A549 (cell line): ENCODE measurements at regions not wholly inside any gene's neighbourhood (a gene's known extent, or its start where the extent isn't known, plus 50 kb on each side); places are given as distances from the start of the nearest gene placed in this dataset.

ENCODE experiments used
- ATAC-seq, 2 experiments: fragments of 200-7000 bp in 1 of 2; fragments of >200 bp in 1 of 2; cut with Nextera tagmentation in 1 of 2; cut with Tn5 transposase in 1 of 2; 3 replicates each; pipeline versions ENCODE4 v1.8.0 to v1.9.1; 2018 to 2020; ENCODE audit warnings: mild to moderate bottlenecking in 1 of 2, moderate library complexity in 1 of 2
- CTCF ChIA-PET: fragments of 300-600 bp; sonication (Branson Sonifier 250); formaldehyde crosslinking; extraction: SDS; loops from one replicate; lab custom pipeline; 2021; ENCODE audit warnings: antibody characterized with exemption, inconsistent platforms; lab: Yijun Ruan, JAX
- POLR2A ChIA-PET: fragments of 350-600 bp; formaldehyde crosslinking; extraction: SDS; loops from one replicate; lab custom pipeline; 2021; ENCODE audit warnings: antibody characterized with exemption, inconsistent platforms; lab: Yijun Ruan, JAX
- DNase-seq, 2 experiments: peaks; one replicate each; pipeline versions ENCODE4 v3.0.0 to v3.0.0-alpha.2; 2011 to 2016; ENCODE audit warnings: low read depth in 1 of 2, low spot score in 1 of 2
- FAIRE-seq: peaks from 2 replicates; lab custom pipeline; 2011; peaks lifted over from hg19 to GRCh38; lab: Jason Lieb, UNC
- H3K27ac ChIP-seq, 2 experiments: fragments of >200 bp; sonication (Bioruptor Twin); formaldehyde crosslinking; 3 replicates each; pipeline ENCODE4 v1.5.1; 2016 to 2017
- H3K4me1 ChIP-seq: fragments of >200 bp; sonication (Bioruptor Twin); formaldehyde crosslinking; 3 replicates; pipeline ENCODE4 v1.6.1; 2016
- H3K4me2 ChIP-seq: fragments of >200 bp; sonication (Bioruptor Twin); formaldehyde crosslinking; 3 replicates; pipeline ENCODE4 v1.6.1; 2016
- H3K4me3 ChIP-seq: fragments of >200 bp; sonication (Bioruptor Twin); formaldehyde crosslinking; 3 replicates; pipeline ENCODE4 v1.5.1; 2016
- H3K9me3 ChIP-seq: fragments of >200 bp; sonication (Bioruptor Twin); formaldehyde crosslinking; 3 replicates; pipeline ENCODE4 v1.6.1; 2016
- CBX8 ChIP-seq: fragments of 200-600 bp; sonication (generic); IDR thresholded peaks from 2 replicates; pipeline ENCODE4 v1.6.1; 2016
- CEBPB ChIP-seq, 2 experiments: fragments of >200 bp in 1 of 2; sonication (Bioruptor Twin) in 1 of 2; formaldehyde crosslinking in 1 of 2; IDR thresholded peaks; 2 replicates each; pipeline ENCODE4 v1.6.1; 2012 to 2016
- CHD2 ChIP-seq: fragments of 150-350 bp; IDR thresholded peaks from 2 replicates; pipeline ENCODE4 v1.6.1; 2014; ENCODE audit warnings: low read length; ENCODE audit not compliant: partially characterized antibody
- CTCF ChIP-seq: fragments of >200 bp; sonication (Bioruptor Twin); formaldehyde crosslinking; IDR thresholded peaks from 3 replicates; pipeline ENCODE4 v1.5.1; 2016
- EHF ChIP-seq: fragments of 250-450 bp; sonication (Bioruptor Pico); IDR thresholded peaks from 2 replicates; pipeline ENCODE4 v1.5.0; 2020; ENCODE audit warnings: mild to moderate bottlenecking
- EHMT2 ChIP-seq: fragments of 200-600 bp; sonication (generic); IDR thresholded peaks from 2 replicates; pipeline ENCODE4 v1.6.1; 2016; ENCODE audit warnings: antibody characterized with exemption, low read depth, mild to moderate bottlenecking, moderate library complexity
- FOSB ChIP-seq: fragments of 250-450 bp; sonication (Bioruptor Pico); IDR thresholded peaks from 2 replicates; pipeline ENCODE4 v1.5.0; 2020; ENCODE audit warnings: mild to moderate bottlenecking, moderate library complexity
- FOSL2 ChIP-seq, 2 experiments: fragments of 450-650 bp in 1 of 2; fragments of >200 bp in 1 of 2; sonication (Bioruptor Twin) in 1 of 2; formaldehyde crosslinking; IDR thresholded peaks; 2 replicates each; pipeline versions ENCODE4 v1.5.0 to v1.6.1; 2016 to 2020; ENCODE audit warnings: mild to moderate bottlenecking in 1 of 2, moderate library complexity in 1 of 2
- GATA3 ChIP-seq: IDR thresholded peaks from 2 replicates; pipeline ENCODE4 v1.6.1; 2012; ENCODE audit warnings: borderline replicate concordance
- MAFK ChIP-seq: fragments of 450-650 bp; IDR thresholded peaks from 2 replicates; pipeline ENCODE4 v1.6.1; 2014; ENCODE audit not compliant: partially characterized antibody
- MAZ ChIP-seq: fragments of 150-350 bp; IDR thresholded peaks from 2 replicates; pipeline ENCODE4 v1.6.1; 2014; ENCODE audit warnings: antibody characterized with exemption, low read depth, low read length, borderline replicate concordance
- NPAS2 ChIP-seq: fragments of 250-450 bp; sonication (Bioruptor Pico); IDR thresholded peaks from 2 replicates; pipeline ENCODE4 v1.8.0; 2022; ENCODE audit warnings: mild to moderate bottlenecking, moderate library complexity, borderline replicate concordance
- PBX3 ChIP-seq: IDR thresholded peaks from 2 replicates; pipeline ENCODE4 v1.6.1; 2012
- POLR2A ChIP-seq: IDR thresholded peaks from 2 replicates; pipeline ENCODE4 v1.6.1; 2012; ENCODE audit warnings: mild to moderate bottlenecking, low read length
- REST ChIP-seq: fragments of 200-600 bp; sonication (generic); IDR thresholded peaks from 2 replicates; pipeline ENCODE4 v1.6.1; 2016; ENCODE audit warnings: antibody characterized with exemption, mild to moderate bottlenecking, moderate library complexity
- RFX5 ChIP-seq: fragments of 450-650 bp; IDR thresholded peaks from 2 replicates; pipeline ENCODE4 v1.7.1; 2014; ENCODE audit warnings: antibody characterized with exemption, mild to moderate bottlenecking, moderate library complexity
- RNF2 ChIP-seq: fragments of 200-600 bp; sonication (generic); IDR thresholded peaks from 2 replicates; pipeline ENCODE4 v1.6.1; 2016; ENCODE audit warnings: low read depth, mild to moderate bottlenecking, antibody characterized with exemption, moderate library complexity, borderline replicate concordance
- SMC3 ChIP-seq: fragments of >200 bp; sonication (Bioruptor Twin); formaldehyde crosslinking; IDR thresholded peaks from 3 replicates; pipeline ENCODE4 v1.6.1; 2018; ENCODE audit warnings: inconsistent platforms
- TFCP2L1 ChIP-seq: fragments of 250-450 bp; sonication (Bioruptor Pico); IDR thresholded peaks from 2 replicates; pipeline ENCODE4 v1.5.0; 2021; ENCODE audit warnings: mild to moderate bottlenecking
- ZC3H11A ChIP-seq: fragments of 450-650 bp; IDR thresholded peaks from 2 replicates; pipeline ENCODE4 v1.6.1; 2014; ENCODE audit warnings: antibody characterized with exemption, mild to moderate bottlenecking
- WGBS: methylation state at CpG from one replicate; pipeline ENCODE4 v1.1.6; 2017; ENCODE audit errors: missing lambda C conversion rate; 5-methylcytosine and 5-hydroxymethylcytosine counted together
- TF ChIP-seq, protein P1 (sequence below): fragments of 250-450 bp; sonication (Bioruptor Pico); IDR thresholded peaks from 2 replicates; pipeline ENCODE4 v1.5.0; 2020; ENCODE audit warnings: low read depth, mild to moderate bottlenecking, moderate library complexity
- TF ChIP-seq, protein P2 (sequence below): fragments of 450-650 bp; IDR thresholded peaks from 2 replicates; pipeline ENCODE4 v1.6.1; 2014; ENCODE audit warnings: antibody characterized with exemption
- TF ChIP-seq, protein P3 (sequence below): IDR thresholded peaks from 2 replicates; pipeline ENCODE4 v1.6.1; 2012

DNA sequence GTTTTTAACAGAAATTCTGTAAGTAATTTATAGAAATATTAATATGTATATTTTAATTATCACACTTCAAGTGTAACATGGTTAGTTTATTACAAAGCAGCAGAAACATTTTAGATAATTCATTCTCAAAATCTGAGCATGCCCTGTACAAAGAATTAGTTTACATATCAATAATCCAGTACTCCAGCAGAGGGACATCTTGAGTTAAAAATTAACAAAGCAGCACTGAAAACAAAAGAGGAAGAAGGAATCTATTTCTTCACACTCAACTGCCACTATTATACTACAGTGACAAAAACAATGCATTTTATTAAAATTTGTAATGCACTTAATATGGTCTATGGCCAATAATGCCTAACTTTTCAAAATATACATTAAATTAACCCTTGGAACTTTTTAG lies 179.1 kb upstream of the KLHL4 start (continued):
- TF ChIP-seq EHF (CRISPR knock-in tag) (no peak), RNF2 (no peak), POLR2A (no peak), PBX3 (no peak), NPAS2 (CRISPR knock-in tag) (no peak), CTCF (peak; percentile 52), EHMT2 (no peak), SMC3 (peak; percentile 82), FOSB (CRISPR knock-in tag) (no peak), REST (no peak)
- TF ChIP-seq, protein P1, sequence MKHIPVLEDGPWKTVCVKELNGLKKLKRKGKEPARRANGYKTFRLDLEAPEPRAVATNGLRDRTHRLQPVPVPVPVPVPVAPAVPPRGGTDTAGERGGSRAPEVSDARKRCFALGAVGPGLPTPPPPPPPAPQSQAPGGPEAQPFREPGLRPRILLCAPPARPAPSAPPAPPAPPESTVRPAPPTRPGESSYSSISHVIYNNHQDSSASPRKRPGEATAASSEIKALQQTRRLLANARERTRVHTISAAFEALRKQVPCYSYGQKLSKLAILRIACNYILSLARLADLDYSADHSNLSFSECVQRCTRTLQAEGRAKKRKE (CRISPR knock-in tag), result no peak

GRCh38 chrX:87370865-87371264 lies 146.7 kb upstream of the KLHL4 start:
- POLR2A ChIA-PET, result no interaction called here
- H3K27ac ChIP-seq, result no peak overlapping the region
- H3K4me1 ChIP-seq, result no peaks in the 10 kb centered on the region
- CTCF ChIA-PET, result no interaction called here
- no peak overlapping the region for H3K4me2 ChIP-seq
- H3K9me3 ChIP-seq, result no peaks in the 10 kb centered on the region
- no peak overlapping the region for H3K4me3 ChIP-seq
- DNase-seq (no peak), FAIRE-seq (no peak), ATAC-seq (no peak)
- no peak for TF ChIP-seq EHF (CRISPR knock-in tag)
- TF ChIP-seq, protein P2, sequence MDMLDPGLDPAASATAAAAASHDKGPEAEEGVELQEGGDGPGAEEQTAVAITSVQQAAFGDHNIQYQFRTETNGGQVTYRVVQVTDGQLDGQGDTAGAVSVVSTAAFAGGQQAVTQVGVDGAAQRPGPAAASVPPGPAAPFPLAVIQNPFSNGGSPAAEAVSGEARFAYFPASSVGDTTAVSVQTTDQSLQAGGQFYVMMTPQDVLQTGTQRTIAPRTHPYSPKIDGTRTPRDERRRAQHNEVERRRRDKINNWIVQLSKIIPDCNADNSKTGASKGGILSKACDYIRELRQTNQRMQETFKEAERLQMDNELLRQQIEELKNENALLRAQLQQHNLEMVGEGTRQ, result no peak
- no peak for TF ChIP-seq CBX8
- no peak for TF ChIP-seq POLR2A
- no peak for TF ChIP-seq GATA3
- TF ChIP-seq MAFK, result no peak
- no peak for TF ChIP-seq TFCP2L1 (CRISPR knock-in tag)
- TF ChIP-seq MAZ, result no peak
- TF ChIP-seq RFX5, result no peak
- TF ChIP-seq, protein P1 (CRISPR knock-in tag), result no peak
- TF ChIP-seq CHD2, result no peak
- TF ChIP-seq ZC3H11A, result no peak
- no peak for TF ChIP-seq CEBPB (IDR thresholded peaks at IDR 0.05)
- TF ChIP-seq, protein P3, sequence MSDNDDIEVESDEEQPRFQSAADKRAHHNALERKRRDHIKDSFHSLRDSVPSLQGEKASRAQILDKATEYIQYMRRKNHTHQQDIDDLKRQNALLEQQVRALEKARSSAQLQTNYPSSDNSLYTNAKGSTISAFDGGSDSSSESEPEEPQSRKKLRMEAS, result no peak
- no peak for TF ChIP-seq PBX3
- TF ChIP-seq FOSL2 (IDR thresholded peaks at IDR 0.05), result no peak
- TF ChIP-seq FOSL2 (CRISPR knock-in tag; IDR thresholded peaks at IDR 0.05), result no peak
- TF ChIP-seq NPAS2 (CRISPR knock-in tag), result no peak
- WGBS, result no CpG with 5 or more reads among the region's 2 CpGs
